ENCODE measurements at regions not wholly inside any gene's neighbourhood (a gene's known extent, or its start where the extent isn't known, plus 50 kb on each side); places are given as distances from the start of the nearest gene placed in this dataset.

GRCh38 chr1:240004086-240004749 lies 87.5 kb upstream of the FMN2 start:
- TF ChIP-seq CTCF (IDR thresholded peaks at IDR 0.05) (peak; percentile 84), EZH2phosphoT487 (IDR thresholded peaks at IDR 0.05) (no peak)
